Body of pancreas (tissue), 4 donors: ENCODE measurements at regions not wholly inside any gene's neighbourhood (a gene's known extent, or its start where the extent isn't known, plus 50 kb on each side); places are given as distances from the start of the nearest gene placed in this dataset.
"Not testable (repeated sequence)": the region's sequence is repeated elsewhere in the genome, so short reads cannot be mapped to it uniquely, and the experiment has no call there.

Experiments
- ATAC-seq: fragments of 150-250 bp; one replicate; pipeline ENCODE4 v1.9.1; 2016
- DNase-seq, 4 donors: peaks; one replicate each; pipeline ENCODE4 v3.0.0-alpha.2; 2019
- H3K27ac ChIP-seq, 4 donors: fragments of 200-600 bp; sonication (generic); 1 replicate in 3 of 4; 2 replicates in 1 of 4; pipeline versions ENCODE4 v1.5.1 to v1.6.1; 2016 to 2019; ENCODE audit warnings: mild to moderate bottlenecking in 1 of 4, mixed read lengths in 1 of 4, moderate library complexity in 1 of 4
- H3K27me3 ChIP-seq, 2 donors: fragments of 200-600 bp; sonication (generic); one replicate each; pipeline ENCODE4 v1.6.0; 2016; ENCODE audit warnings: mild to moderate bottlenecking in 1 of 2
- H3K36me3 ChIP-seq, 2 donors: fragments of 200-600 bp; sonication (generic); replicated peaks in 1 of 2; 2 replicates each; pipeline ENCODE4 v1.5.1; 2016; ENCODE audit warnings: low read depth in 2 of 2; ENCODE audit not compliant: insufficient read depth in 1 of 2
- H3K4me1 ChIP-seq: fragments of 200-600 bp; sonication (generic); one replicate; pipeline ENCODE4 v1.6.0; 2016
- H3K4me3 ChIP-seq, 2 donors: fragments of 200-600 bp; sonication (generic); 1 replicate in 1 of 2; 2 replicates in 1 of 2; pipeline ENCODE4 v1.5.1; 2016 to 2019
- H3K9me3 ChIP-seq, 3 donors: fragments of 200-600 bp; sonication (generic); 1 replicate in 2 of 3; 2 replicates in 1 of 3; pipeline ENCODE4 v1.5.1; 2016
- POLR2A ChIP-seq, 3 donors: fragments of 450-650 bp; IDR thresholded peaks; one replicate each; pipeline ENCODE4 v1.6.1; 2016; ENCODE audit warnings: antibody characterized with exemption in 3 of 3, mild to moderate bottlenecking in 2 of 3
- WGBS, 2 donors: methylation state at CpG; one replicate each; pipeline ENCODE4 v1.1.5; 2017; 5-methylcytosine and 5-hydroxymethylcytosine counted together
- intact Hi-C: fragments of 100-400 bp; cut with DNase I; formaldehyde crosslinking; loops from one replicate; pipeline ENCODE4 v1.15.1; 2023
- TF ChIP-seq, protein P1 (sequence below), 7 experiments: fragments of 450-650 bp in 4 of 7; fragments of 200-600 bp in 3 of 7; sonication (generic) in 3 of 7; IDR thresholded peaks; one replicate each; pipeline ENCODE4 v1.5.1; 2016 to 2019; ENCODE audit warnings: antibody characterized with exemption in 7 of 7

DNA sequence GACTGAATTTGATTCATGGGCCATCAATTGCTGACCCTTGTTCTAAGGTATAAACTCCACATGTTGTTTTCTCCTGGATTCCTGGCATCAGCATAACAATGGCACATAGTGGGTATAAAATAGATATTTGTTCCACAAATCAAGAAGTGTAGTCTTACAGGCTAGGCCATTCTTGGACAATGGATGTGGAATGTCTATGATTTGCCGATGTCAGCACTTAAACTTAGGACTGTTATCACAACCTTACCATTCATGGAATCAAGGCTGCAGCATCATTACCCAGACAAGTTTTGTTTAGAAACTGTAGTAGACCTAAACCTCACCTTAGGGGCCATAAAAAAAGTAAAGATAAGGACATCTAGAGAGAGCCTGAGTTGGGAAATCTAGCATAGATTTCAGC lies 680.0 kb downstream of the BRINP1 start:
- Histone ChIP-seq H3K4me3 (no peak overlapping the region), H3K36me3 (no peaks in the 10 kb centered on the region), H3K27ac (no peak overlapping the region), H3K27me3 (no peaks in the 10 kb centered on the region), H3K9me3 (no peaks in the 10 kb centered on the region), H3K4me1 (no peaks in the 10 kb centered on the region)
- DNase-seq (no peak), ATAC-seq (no peak)
- intact Hi-C loops, result no loop called here
- TF ChIP-seq POLR2A (IDR thresholded peaks at IDR 0.05), result no peak
- TF ChIP-seq, protein P1, sequence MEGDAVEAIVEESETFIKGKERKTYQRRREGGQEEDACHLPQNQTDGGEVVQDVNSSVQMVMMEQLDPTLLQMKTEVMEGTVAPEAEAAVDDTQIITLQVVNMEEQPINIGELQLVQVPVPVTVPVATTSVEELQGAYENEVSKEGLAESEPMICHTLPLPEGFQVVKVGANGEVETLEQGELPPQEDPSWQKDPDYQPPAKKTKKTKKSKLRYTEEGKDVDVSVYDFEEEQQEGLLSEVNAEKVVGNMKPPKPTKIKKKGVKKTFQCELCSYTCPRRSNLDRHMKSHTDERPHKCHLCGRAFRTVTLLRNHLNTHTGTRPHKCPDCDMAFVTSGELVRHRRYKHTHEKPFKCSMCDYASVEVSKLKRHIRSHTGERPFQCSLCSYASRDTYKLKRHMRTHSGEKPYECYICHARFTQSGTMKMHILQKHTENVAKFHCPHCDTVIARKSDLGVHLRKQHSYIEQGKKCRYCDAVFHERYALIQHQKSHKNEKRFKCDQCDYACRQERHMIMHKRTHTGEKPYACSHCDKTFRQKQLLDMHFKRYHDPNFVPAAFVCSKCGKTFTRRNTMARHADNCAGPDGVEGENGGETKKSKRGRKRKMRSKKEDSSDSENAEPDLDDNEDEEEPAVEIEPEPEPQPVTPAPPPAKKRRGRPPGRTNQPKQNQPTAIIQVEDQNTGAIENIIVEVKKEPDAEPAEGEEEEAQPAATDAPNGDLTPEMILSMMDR (IDR thresholded peaks at IDR 0.05), result no peak
- WGBS, 2 donors, result 90 to 100% methylated on average over 1 of the region's 1 CpG

DNA sequence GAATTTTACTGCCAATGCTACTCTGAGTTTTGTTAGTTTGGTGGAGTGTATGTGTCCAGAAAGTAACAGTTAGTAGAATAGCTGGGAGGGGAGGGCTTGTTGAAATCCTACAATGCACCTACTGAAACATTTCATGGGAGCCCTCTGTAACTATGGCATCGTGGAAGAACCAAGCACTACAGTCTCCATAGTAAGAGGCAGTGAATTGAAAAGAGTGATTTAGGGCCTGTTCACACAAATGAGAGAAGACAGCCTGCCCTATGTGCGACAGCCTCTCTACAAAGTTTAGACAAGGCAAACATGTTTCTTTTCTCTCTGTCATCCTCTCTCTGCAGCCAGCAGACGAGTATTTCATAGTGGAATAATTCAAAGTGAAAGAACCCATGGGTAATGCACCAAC lies 676.6 kb downstream of the BRINP1 start:
- intact Hi-C loops, result no loop called here
- ATAC-seq, result no peak
- TF ChIP-seq, protein P1 (IDR thresholded peaks at IDR 0.05), result no peak
- no peak for TF ChIP-seq POLR2A (IDR thresholded peaks at IDR 0.05)

DNA sequence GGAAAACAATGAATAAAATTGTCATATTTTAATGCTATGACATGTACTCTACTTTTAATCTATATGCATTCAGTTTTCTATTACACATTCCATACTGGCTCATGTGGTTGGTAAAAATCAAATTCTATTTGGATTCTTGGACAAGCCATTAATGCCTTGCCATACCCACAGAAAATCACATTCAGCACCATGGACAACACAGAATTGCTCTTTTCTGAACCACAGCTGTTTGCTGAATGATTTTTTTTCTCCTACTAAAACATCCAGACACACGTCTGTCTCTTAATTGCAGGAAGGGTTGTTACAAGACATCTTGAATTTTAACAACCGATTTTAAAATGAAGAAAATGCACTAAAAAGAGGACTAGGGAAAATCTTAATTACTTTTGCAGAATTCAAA lies 675.6 kb downstream of the BRINP1 start:
- H3K36me3 ChIP-seq, result no peaks in the 10 kb centered on the region
- DNase-seq, result no peak
- no peaks in the 10 kb centered on the region for H3K9me3 ChIP-seq
- WGBS, 2 donors, result 26 to 35% methylated on average over 2 of the region's 2 CpGs
- intact Hi-C loops, result no loop called here
- no peak for TF ChIP-seq POLR2A (IDR thresholded peaks at IDR 0.05)
- TF ChIP-seq, protein P1 (IDR thresholded peaks at IDR 0.05), result no peak
- no peak overlapping the region for H3K27ac ChIP-seq
- H3K4me1 ChIP-seq, result no peaks in the 10 kb centered on the region
- H3K4me3 ChIP-seq, result no peak overlapping the region
- H3K27me3 ChIP-seq, result no peaks in the 10 kb centered on the region
- ATAC-seq, result no peak

More for the DNA sequence above, 676.6 kb downstream of the BRINP1 start:
- no peaks in the 10 kb centered on the region for H3K36me3 ChIP-seq
- H3K27ac ChIP-seq, result no peak overlapping the region
- no peak overlapping the region for H3K4me3 ChIP-seq
- no peak for DNase-seq
- H3K27me3 ChIP-seq, result no peaks in the 10 kb centered on the region
- 38 to 46% methylated on average over 3 of the region's 3 CpGs for WGBS, 2 donors
- no peaks in the 10 kb centered on the region for H3K9me3 ChIP-seq
- no peaks in the 10 kb centered on the region for H3K4me1 ChIP-seq

DNA sequence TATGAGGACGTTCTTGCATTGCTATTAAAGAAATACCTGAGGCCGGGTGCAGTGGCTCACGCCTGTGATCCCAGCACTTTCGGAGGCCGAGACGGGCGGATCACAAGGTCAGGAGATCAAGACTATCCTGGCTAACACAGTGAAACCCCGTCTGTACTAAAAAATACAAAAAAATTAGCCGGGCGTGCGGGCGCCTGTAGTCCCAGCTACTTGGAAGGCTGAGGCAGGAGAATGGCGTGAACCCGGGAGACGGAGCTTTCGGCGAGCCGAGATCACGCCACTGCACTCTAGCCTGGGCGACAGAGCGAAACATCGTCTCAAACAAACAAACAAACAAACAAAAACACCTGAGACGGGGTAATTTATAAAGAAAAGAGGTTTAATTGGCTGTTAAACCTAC lies 674.0 kb downstream of the BRINP1 start:
- 69 to 79% methylated on average over 23 of the region's 23 CpGs for WGBS, 2 donors
- H3K36me3 ChIP-seq, DNase-seq, H3K27me3 ChIP-seq, H3K27ac ChIP-seq, intact Hi-C loops, ATAC-seq, H3K9me3 ChIP-seq, H3K4me3 ChIP-seq, H3K4me1 ChIP-seq: not testable (repeated sequence)

DNA sequence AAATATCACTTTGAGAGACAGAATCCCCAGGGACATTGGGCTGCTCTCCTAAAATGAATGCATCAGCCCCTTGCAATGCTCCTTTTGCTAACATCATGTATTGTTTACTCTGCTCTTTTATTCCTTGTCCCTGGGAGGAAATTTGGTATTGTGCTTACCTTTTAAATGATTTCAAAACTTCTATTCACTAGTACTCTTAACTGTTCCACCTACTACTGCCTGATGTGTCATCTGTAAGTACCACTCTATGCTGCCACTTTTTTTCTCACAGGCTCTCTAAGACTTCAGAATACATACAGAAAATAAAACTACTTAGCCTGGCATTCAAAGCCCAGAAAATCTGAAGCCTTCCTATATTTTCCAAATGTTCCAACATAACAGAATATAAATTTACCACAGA lies 667.2 kb downstream of the BRINP1 start:
- no peaks in the 10 kb centered on the region for H3K4me1 ChIP-seq
- TF ChIP-seq POLR2A (IDR thresholded peaks at IDR 0.05), result no peak
- TF ChIP-seq, protein P1 (IDR thresholded peaks at IDR 0.05), result no peak
- H3K27me3 ChIP-seq, result no peaks in the 10 kb centered on the region
- intact Hi-C loops, result no loop called here
- H3K4me3 ChIP-seq, result no peak overlapping the region
- H3K36me3 ChIP-seq, result no peaks in the 10 kb centered on the region
- ATAC-seq, result no peak
- no peaks in the 10 kb centered on the region for H3K9me3 ChIP-seq
- no peak for DNase-seq
- no peak overlapping the region for H3K27ac ChIP-seq
